ENCODE measurements at regions not wholly inside any gene's neighbourhood (a gene's known extent, or its start where the extent isn't known, plus 50 kb on each side); places are given as distances from the start of the nearest gene placed in this dataset.

- H3K27me3 ChIP-seq (ENCODE audit: control insufficient read depth, insufficient read depth, low read length): no peaks in the 10 kb centered on the region
- TF ChIP-seq CTCF (IDR thresholded peaks at IDR 0.05; ENCODE audit: insufficient read depth, low read depth, low read length): no peak
- H3K4me3 ChIP-seq (ENCODE audit: low read depth, low read length): no peak overlapping the region
- no peaks in the 10 kb centered on the region for H3K36me3 ChIP-seq (ENCODE audit: control insufficient read depth, insufficient read depth, low read length)
- no peak for DNase-seq (ENCODE audit: low read depth)
- ChIA-PET CTCF (no interaction called here), POLR2A (no interaction called here)
Observed at GRCh38 chr12:61098031-61098580, 1162.1 kb upstream of the USP15 start.

GRCh38 chr12:61107118-61107517 is 1153.1 kb upstream of the USP15 start:
- ChIA-PET CTCF (no interaction called here), POLR2A (no interaction called here)
- no peaks in the 10 kb centered on the region for H3K36me3 ChIP-seq (ENCODE audit: control insufficient read depth, insufficient read depth, low read length)
- no peak for TF ChIP-seq CTCF (IDR thresholded peaks at IDR 0.05; ENCODE audit: insufficient read depth, low read depth, low read length)
- no peaks in the 10 kb centered on the region for H3K27me3 ChIP-seq (ENCODE audit: control insufficient read depth, insufficient read depth, low read length)
- H3K4me3 ChIP-seq (ENCODE audit: low read depth, low read length): no peak overlapping the region
- no peak for DNase-seq (ENCODE audit: low read depth)

- TF ChIP-seq CTCF (IDR thresholded peaks at IDR 0.05; ENCODE audit: insufficient read depth, low read depth, low read length): no peak
- Histone ChIP-seq H3K36me3 (ENCODE audit: control insufficient read depth, insufficient read depth, low read length) (no peaks in the 10 kb centered on the region), H3K4me3 (ENCODE audit: low read depth, low read length) (no peak overlapping the region), H3K27me3 (ENCODE audit: control insufficient read depth, insufficient read depth, low read length) (no peaks in the 10 kb centered on the region)
- POLR2A ChIA-PET: no interaction called here
- no peak for DNase-seq (ENCODE audit: low read depth)
- CTCF ChIA-PET: no interaction called here
Observed at GRCh38 chr12:61111218-61111617, 1149.0 kb upstream of the USP15 start.

- ChIA-PET CTCF (no interaction called here), POLR2A (no interaction called here)
- Histone ChIP-seq H3K36me3 (ENCODE audit: control insufficient read depth, insufficient read depth, low read length) (no peaks in the 10 kb centered on the region), H3K4me3 (ENCODE audit: low read depth, low read length) (no peak overlapping the region), H3K27me3 (ENCODE audit: control insufficient read depth, insufficient read depth, low read length) (no peaks in the 10 kb centered on the region)
- no peak for TF ChIP-seq CTCF (IDR thresholded peaks at IDR 0.05; ENCODE audit: insufficient read depth, low read depth, low read length)
- DNase-seq (ENCODE audit: low read depth): no peak
Observed at GRCh38 chr12:61137677-61138414, 1122.4 kb upstream of the USP15 start.

GRCh38 chr12:61138415-61138759 is 1121.8 kb upstream of the USP15 start:
- ChIA-PET POLR2A (no interaction called here), CTCF (no interaction called here)
- no peaks in the 10 kb centered on the region for H3K36me3 ChIP-seq (ENCODE audit: control insufficient read depth, insufficient read depth, low read length)
- no peak overlapping the region for H3K4me3 ChIP-seq (ENCODE audit: low read depth, low read length)
- H3K27me3 ChIP-seq (ENCODE audit: control insufficient read depth, insufficient read depth, low read length): no peaks in the 10 kb centered on the region
- DNase-seq (ENCODE audit: low read depth): no peak
- TF ChIP-seq CTCF (IDR thresholded peaks at IDR 0.05; ENCODE audit: insufficient read depth, low read depth, low read length): no peak

Measured in BJ (cell line).